Adipocyte (in vitro differentiated cells): ENCODE measurements at regions not wholly inside any gene's neighbourhood (a gene's known extent, or its start where the extent isn't known, plus 50 kb on each side); places are given as distances from the start of the nearest gene placed in this dataset.

Experiments
- DNase-seq: peaks from one replicate; pipeline ENCODE4 v3.0.0-alpha.2; 2015; ENCODE audit warnings: low read depth
- H3K27me3 ChIP-seq: replicated peaks from 2 replicates; pipeline ENCODE4 v1.7.0; 2013; ENCODE audit warnings: mild to moderate bottlenecking, low read length, moderate library complexity; ENCODE audit not compliant: control insufficient read depth, insufficient read depth
- H3K36me3 ChIP-seq: 2 replicates; pipeline ENCODE4 v1.7.0; 2013; ENCODE audit warnings: low read length, mild to moderate bottlenecking, moderate library complexity; ENCODE audit not compliant: control insufficient read depth, insufficient read depth, severe bottlenecking
- H3K4me1 ChIP-seq: 2 replicates; pipeline ENCODE4 v1.7.0; 2013; ENCODE audit warnings: mild to moderate bottlenecking, low read length, moderate library complexity; ENCODE audit not compliant: control insufficient read depth, insufficient read depth
- H3K4me3 ChIP-seq: 2 replicates; pipeline ENCODE4 v1.7.0; 2013; ENCODE audit warnings: mild to moderate bottlenecking, low read length, moderate library complexity
- H3K9ac ChIP-seq: 2 replicates; pipeline ENCODE4 v1.7.0; 2013; ENCODE audit warnings: mild to moderate bottlenecking, low read length, moderate library complexity
- H3K9me3 ChIP-seq: 2 replicates; pipeline ENCODE4 v1.7.0; 2013; ENCODE audit warnings: mild to moderate bottlenecking, low read length, moderate library complexity; ENCODE audit not compliant: control insufficient read depth

DNA sequence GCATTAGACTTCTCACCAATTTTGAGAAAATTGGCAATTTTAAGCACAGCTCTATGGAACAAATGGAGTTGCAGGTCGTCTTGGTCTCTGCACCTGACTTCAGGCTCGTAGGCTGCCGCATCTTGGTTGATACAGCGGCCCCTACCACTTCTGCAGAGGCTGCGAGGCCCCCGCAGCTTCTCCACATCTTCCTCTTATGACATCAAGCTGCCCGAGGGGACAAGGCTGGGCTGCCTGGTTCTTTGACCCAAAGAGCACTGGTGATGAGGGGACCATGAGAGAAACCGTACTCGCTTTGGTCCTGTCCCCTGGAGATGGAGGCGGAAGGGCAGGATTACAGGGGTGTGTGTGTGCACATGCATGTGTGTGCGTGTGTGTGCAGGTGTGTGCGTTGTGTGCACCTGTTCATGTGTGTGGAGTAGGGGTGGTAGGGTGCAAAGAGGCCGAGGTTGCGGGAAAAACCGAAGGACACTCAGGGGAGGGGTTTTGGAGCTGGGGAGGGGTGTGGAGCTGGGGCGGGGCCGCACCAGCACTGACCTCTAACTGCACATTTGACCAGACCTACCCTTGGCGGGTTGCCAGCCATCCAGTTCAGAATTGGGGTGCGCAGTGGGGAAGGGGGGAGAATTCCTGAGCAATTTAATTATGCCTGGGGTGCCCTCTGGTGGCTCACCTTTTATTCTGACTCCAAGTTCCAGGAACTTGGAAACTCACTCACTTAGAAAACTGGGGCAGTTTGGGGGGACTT, 65.1 kb upstream of the ARHGEF7 start:
- H3K4me3 ChIP-seq, result no peak overlapping the region
- no peaks in the 10 kb centered on the region for H3K9me3 ChIP-seq
- H3K36me3 ChIP-seq, result no peaks in the 10 kb centered on the region
- H3K27me3 ChIP-seq, result no peaks in the 10 kb centered on the region
- DNase-seq, result peak; percentile 68
- H3K9ac ChIP-seq, result no peak overlapping the region
- H3K4me1 ChIP-seq, result no peaks in the 10 kb centered on the region

DNA sequence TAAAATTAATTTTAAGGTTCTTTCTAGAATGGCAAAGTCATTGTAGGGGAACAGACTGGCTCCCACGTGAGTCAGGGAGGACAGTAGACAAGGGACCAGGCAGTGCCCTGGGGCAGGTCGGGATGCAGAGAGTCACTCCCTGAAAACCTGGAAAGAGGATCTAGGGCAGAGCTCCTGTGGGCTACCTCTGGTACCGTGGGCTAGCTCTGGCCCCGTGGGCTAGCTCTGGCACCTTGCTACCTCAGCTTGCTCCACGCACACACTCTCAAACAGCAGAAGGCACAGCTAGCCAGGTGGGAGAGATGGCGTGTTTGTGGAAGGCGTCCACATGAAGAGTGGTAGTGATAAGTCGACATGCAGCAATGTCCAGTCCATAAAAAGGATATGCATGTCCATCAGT, 66.7 kb upstream of the ARHGEF7 start:
- no peaks in the 10 kb centered on the region for H3K36me3 ChIP-seq
- no peak overlapping the region for H3K9ac ChIP-seq
- H3K9me3 ChIP-seq, result no peaks in the 10 kb centered on the region
- no peak overlapping the region for H3K4me3 ChIP-seq
- H3K27me3 ChIP-seq, result no peaks in the 10 kb centered on the region
- no peak for DNase-seq
- H3K4me1 ChIP-seq, result peaks cover 2% of the 10 kb centered on the region

DNA sequence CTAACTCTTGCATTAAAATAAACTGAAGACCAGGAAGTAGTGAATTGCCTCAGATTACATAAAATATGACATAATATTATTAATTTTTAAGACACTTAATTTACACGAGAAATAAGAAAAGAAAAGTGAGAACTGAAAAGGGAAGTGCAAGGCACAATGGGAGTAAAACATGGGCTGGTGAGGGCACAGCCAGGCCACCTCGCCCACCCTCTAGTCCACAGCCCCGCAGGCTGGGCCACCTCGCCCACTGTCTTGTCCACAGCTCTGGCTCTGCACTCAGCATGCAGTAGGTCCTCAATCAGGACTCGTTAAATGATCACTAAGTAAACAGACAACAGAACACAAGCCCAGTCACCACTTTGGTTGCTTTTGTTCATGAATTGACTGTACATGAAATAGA, 67.8 kb upstream of the ARHGEF7 start:
- no peak for DNase-seq
- H3K9ac ChIP-seq, result no peak overlapping the region
- H3K9me3 ChIP-seq, result no peaks in the 10 kb centered on the region
- peaks cover 2% of the 10 kb centered on the region for H3K4me1 ChIP-seq
- no peak overlapping the region for H3K4me3 ChIP-seq
- H3K27me3 ChIP-seq, result no peaks in the 10 kb centered on the region
- H3K36me3 ChIP-seq, result no peaks in the 10 kb centered on the region

DNA sequence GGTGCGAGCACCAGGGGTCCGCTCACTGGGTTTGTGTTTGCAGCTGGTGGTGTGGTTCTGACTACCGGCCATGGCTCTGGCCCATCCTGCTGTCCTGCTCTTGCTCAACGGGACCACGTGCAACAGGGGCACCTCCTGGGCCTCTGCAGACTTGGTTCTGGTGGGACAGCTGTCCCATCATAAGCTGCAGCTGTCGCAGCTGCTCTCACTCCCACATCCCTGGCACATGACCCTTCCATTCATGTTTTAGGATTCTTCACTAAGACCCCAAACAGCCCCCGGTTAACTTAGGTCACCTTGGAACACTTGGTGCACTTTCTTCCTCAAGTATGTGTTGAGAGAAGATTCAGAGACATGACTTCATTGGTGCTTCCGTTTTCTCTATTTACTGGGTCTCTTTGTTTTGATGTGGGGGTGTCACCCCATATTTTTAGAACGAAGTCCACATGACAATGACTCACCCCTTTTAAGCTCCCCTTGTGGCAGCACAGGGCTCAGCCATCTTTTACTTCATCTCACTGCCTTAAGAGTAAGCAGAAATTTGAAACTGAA, 68.4 kb upstream of the ARHGEF7 start:
- peak; percentile 34 for DNase-seq
- Histone ChIP-seq H3K27me3 (no peaks in the 10 kb centered on the region), H3K9ac (no peak overlapping the region)

DNA sequence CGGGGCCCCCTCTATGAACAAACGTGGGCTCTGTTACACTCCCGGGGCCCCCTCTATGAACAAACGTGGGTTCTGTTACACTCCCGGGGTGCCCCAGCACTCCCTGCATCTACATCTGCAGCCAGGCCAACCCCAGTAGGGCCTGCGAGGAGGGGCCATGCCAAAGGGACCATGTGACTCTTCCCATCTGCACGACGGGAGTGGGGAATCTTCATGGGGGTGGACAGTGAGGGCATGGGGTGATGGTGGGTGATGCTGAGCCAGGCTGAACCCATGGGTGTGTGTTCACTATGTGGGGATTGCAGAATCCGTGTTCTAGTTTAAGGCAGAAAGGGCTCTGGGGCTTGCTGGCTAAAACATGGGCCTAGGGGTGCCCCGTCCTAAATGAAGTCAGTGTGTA, 69.9 kb upstream of the ARHGEF7 start:
- Histone ChIP-seq H3K4me3 (no peak overlapping the region), H3K4me1 (peaks cover 2% of the 10 kb centered on the region), H3K9ac (no peak overlapping the region), H3K27me3 (peaks cover under 1% of the 10 kb centered on the region), H3K36me3 (no peaks in the 10 kb centered on the region), H3K9me3 (no peaks in the 10 kb centered on the region)
- DNase-seq, result no peak

More for the DNA sequence above, 68.4 kb upstream of the ARHGEF7 start:
- no peaks in the 10 kb centered on the region for H3K9me3 ChIP-seq
- H3K36me3 ChIP-seq, result no peaks in the 10 kb centered on the region
- H3K4me1 ChIP-seq, result peaks cover 2% of the 10 kb centered on the region
- no peak overlapping the region for H3K4me3 ChIP-seq

DNA sequence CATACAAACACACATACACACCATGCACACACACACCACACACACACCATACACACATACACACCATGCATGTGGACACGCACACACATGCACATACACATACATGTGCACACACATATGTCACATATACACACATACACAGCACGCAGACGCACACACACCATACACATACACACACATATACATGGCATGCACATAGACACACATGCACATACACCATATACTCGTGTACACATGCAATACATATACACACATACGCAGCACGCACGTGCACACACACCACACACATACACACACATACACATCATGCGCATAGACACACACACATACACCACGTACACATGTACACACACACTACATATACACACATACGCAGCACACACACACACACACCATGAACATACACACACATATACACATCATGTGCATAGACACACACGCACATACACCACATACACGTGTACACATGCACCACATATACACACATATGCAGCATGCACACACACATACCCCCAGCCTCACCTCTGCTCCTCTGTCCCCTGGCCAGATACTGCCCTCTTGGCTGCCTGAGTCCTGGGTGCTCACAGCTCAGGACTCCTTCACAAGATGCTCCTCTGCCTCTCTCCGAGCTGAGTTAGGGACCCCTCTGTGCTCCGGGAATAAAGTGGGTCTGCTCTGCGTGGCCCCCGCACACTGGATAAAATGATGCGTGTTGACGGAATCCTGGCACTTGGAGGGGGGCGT, 70.9 kb upstream of the ARHGEF7 start:
- Histone ChIP-seq H3K9ac (no peak overlapping the region), H3K27me3 (peaks cover 9% of the 10 kb centered on the region), H3K9me3 (no peaks in the 10 kb centered on the region), H3K4me1 (peaks cover 2% of the 10 kb centered on the region), H3K4me3 (no peak overlapping the region), H3K36me3 (no peaks in the 10 kb centered on the region)
- no peak for DNase-seq

DNA sequence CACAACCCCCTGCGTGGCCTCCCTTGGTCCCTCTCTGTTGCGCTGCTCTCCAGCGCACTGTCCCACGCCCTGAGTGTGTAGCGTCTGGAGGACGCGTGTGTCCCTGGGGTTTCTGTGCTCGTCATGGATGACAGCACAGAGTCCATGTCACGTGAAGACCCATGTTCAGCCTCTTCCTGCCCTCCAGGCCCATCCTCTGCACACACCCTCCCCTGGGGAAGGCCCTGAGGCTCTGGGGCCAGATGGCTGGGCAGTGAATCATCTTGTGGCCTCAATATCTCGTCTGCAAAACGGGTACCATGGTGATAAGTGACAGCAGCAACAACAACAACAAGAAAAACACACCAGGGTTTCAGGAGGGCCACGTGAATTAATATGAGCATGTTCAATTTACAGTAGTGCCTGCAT, 71.5 kb upstream of the ARHGEF7 start:
- Histone ChIP-seq H3K27me3 (peaks cover 15% of the 10 kb centered on the region), H3K36me3 (no peaks in the 10 kb centered on the region), H3K9ac (no peak overlapping the region), H3K4me3 (no peak overlapping the region), H3K9me3 (no peaks in the 10 kb centered on the region), H3K4me1 (peaks cover 2% of the 10 kb centered on the region)
- DNase-seq, result no peak

DNA sequence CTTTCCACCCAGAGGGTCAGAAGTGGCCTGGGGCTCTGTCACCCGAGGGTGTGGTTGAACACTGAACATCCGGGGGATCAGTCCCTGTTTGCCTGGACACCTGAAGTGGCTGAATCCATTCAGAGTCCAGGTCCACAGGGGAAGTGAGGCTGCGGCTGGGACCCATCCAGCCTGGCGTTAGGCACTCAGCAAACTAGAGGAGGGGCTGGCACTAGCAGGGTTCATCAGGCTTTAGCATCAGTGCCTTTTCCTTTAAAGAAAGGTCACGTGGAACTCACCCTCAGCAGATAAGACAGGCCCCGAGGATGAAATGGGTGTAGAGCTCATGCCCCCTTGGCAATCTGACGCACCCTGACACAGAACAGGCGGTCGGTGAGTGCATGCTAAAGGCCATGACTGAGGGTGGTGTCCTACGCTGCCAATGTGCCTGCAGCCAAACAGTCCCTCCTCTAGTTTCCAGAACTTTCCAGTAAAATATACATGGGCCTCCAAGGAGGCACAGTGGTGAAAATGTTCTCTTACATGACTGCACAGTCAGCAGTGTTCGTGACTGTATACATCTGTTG, 72.4 kb upstream of the ARHGEF7 start:
- no peaks in the 10 kb centered on the region for H3K9me3 ChIP-seq
- no peak overlapping the region for H3K4me3 ChIP-seq
- H3K4me1 ChIP-seq, result peaks cover 2% of the 10 kb centered on the region
- DNase-seq, result no peak
- no peak overlapping the region for H3K9ac ChIP-seq
- no peaks in the 10 kb centered on the region for H3K36me3 ChIP-seq
- peaks cover 19% of the 10 kb centered on the region for H3K27me3 ChIP-seq

DNA sequence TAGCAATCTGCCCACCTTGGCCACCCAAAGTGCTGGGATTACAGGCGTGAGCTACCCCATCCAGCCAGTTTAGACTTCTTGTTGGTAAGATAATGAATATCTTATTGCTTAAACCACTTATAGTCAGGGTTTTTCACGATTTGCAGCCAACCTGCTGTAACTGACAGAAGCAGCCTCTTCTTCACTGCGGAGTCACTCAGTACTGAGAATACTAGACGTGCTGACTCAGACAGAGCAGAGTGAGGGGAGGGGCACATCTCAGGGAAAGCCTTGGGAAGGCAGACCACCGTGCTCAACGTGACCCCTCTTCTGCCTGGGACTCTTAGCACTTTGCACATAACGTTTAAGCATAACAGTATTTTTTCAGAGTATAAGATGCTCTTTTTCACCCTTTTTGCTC, 74.3 kb upstream of the ARHGEF7 start:
- Histone ChIP-seq H3K4me1 (peaks cover 2% of the 10 kb centered on the region), H3K9ac (no peak overlapping the region), H3K36me3 (no peaks in the 10 kb centered on the region), H3K27me3 (peaks cover 23% of the 10 kb centered on the region), H3K9me3 (no peaks in the 10 kb centered on the region), H3K4me3 (no peak overlapping the region)
- no peak for DNase-seq

DNA sequence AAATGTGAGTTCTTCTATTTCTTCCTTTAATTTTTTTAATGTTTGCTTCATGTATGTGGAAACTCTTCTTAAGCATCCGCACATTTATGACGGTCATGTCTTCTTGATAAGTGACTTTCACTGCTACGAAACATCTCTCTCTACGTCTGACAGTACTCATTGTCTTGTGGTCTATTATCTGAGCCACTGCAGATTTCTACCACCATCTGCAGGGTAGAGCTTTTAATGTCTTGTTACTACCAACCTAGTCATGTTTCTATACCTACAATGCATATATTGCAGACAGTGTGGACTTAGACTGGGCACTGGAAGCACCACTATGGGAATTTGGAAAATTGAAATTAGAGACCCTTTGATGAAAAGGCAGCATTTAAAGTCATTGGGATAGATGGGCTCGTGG, 75.4 kb upstream of the ARHGEF7 start:
- Histone ChIP-seq H3K4me1 (peaks cover 4% of the 10 kb centered on the region), H3K36me3 (no peaks in the 10 kb centered on the region), H3K27me3 (peaks cover 23% of the 10 kb centered on the region), H3K9ac (no peak overlapping the region), H3K4me3 (no peak overlapping the region), H3K9me3 (no peaks in the 10 kb centered on the region)
- DNase-seq, result no peak

DNA sequence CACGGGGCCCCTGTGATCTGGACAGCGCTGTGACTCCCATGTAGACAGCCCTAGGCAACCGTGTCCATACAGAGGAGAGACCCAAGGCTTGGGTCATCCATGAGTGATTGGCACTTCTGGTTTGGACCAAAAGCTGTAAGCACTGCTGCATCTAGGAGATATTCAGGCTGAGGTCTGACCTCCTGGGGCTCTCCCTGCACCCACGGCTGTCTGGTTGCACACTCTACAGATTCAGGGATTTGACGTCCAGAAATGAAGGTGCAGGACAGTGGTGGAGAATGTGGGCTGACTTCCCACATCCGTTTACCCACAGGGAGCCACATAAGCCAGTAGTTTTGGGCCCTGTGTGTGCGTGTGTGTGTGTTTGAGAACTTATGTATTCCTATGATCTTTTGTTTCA, 76.2 kb upstream of the ARHGEF7 start:
- Histone ChIP-seq H3K4me3 (no peak overlapping the region), H3K4me1 (peaks cover 8% of the 10 kb centered on the region), H3K9me3 (no peaks in the 10 kb centered on the region), H3K36me3 (no peaks in the 10 kb centered on the region), H3K9ac (no peak overlapping the region), H3K27me3 (peaks cover 23% of the 10 kb centered on the region)
- no peak for DNase-seq
